HCT116 (cell line): ENCODE measurements at regions not wholly inside any gene's neighbourhood (a gene's known extent, or its start where the extent isn't known, plus 50 kb on each side); places are given as distances from the start of the nearest gene placed in this dataset.

Source experiments
- CTCF ChIP-seq, 3 experiments: fragments of 200-600 bp in 1 of 3; sonication (generic) in 1 of 3; IDR thresholded peaks in 2 of 3; conservative IDR thresholded peaks in 1 of 3; 2 replicates each; pipeline ENCODE4 v1.5.1; 2012 to 2017; ENCODE audit warnings: low read depth in 2 of 3, low read length in 2 of 3, antibody characterized with exemption in 1 of 3, borderline replicate concordance in 1 of 3, control low read depth in 1 of 3, mild to moderate bottlenecking in 1 of 3, mixed read lengths in 1 of 3, mixed run types in 1 of 3, moderate library complexity in 1 of 3; ENCODE audit not compliant: insufficient read depth in 1 of 3
- ELF1 ChIP-seq: IDR thresholded peaks from 2 replicates; pipeline ENCODE4 v1.6.1; 2012; ENCODE audit warnings: low read depth, borderline replicate concordance
- EZH2 ChIP-seq: fragments of 200-600 bp; sonication (generic); IDR thresholded peaks from 2 replicates; pipeline ENCODE4 v1.6.1; 2017; ENCODE audit warnings: antibody characterized with exemption, mixed run types
- EZH2phosphoT487 ChIP-seq: fragments of 200-600 bp; IDR thresholded peaks from 2 replicates; pipeline ENCODE4 v1.6.1; 2018; ENCODE audit warnings: antibody characterized with exemption, borderline replicate concordance
- JUND ChIP-seq: IDR thresholded peaks from 2 replicates; pipeline ENCODE4 v1.6.1; 2012
- POLR2AphosphoS5 ChIP-seq: IDR thresholded peaks from 2 replicates; pipeline ENCODE4 v1.6.1; 2011; ENCODE audit warnings: mild to moderate bottlenecking, low read depth, low read length, moderate library complexity
- RAD21 ChIP-seq: IDR thresholded peaks from 2 replicates; pipeline ENCODE4 v1.6.1; 2012; ENCODE audit warnings: low read depth, mild to moderate bottlenecking
- REST ChIP-seq: IDR thresholded peaks from 2 replicates; pipeline ENCODE4 v1.6.1; 2012; ENCODE audit warnings: low read depth
- YY1 ChIP-seq: IDR thresholded peaks from 2 replicates; pipeline ENCODE4 v1.6.1; 2011; ENCODE audit warnings: low read length, low read depth, moderate library complexity, mild to moderate bottlenecking; ENCODE audit not compliant: insufficient replicate concordance; ENCODE audit errors: extremely low read depth

DNA sequence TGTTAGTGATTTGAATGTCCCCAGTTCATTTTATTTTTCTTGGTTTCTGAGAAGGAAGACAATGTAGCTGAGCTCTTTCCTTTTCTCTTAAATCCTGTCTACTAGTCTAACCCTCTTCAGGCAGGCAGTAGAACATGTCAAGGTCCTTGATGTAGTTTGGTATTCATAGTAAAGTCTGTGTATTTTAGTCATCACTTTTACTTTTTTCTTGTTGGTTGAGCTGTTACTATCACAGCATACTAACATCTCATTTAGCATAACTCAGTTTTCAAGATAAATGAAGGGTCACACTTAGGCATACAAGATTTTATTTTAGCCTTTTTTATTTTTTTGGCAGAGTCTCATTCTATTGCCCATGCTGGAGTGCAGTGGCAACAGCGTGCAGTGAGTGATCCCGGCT, 70.5 kb downstream of the KPNA2 start:
- no peak for TF ChIP-seq POLR2AphosphoS5
- no peak for TF ChIP-seq EZH2phosphoT487
- TF ChIP-seq CTCF (IDR thresholded peaks at IDR 0.05 in 2 of 3, conservative IDR thresholded peaks at IDR 0.05 in 1 of 3; ENCODE audit: borderline replicate concordance in 1 of 3, insufficient read depth in 1 of 3, low read depth in 2 of 3, low read length in 2 of 3): no peak
- no peak for TF ChIP-seq EZH2
- no peak for TF ChIP-seq RAD21
- TF ChIP-seq YY1: no peak
- no peak for TF ChIP-seq JUND
- no peak for TF ChIP-seq ELF1
- TF ChIP-seq REST: no peak
